B cell (primary cell): ENCODE measurements at regions not wholly inside any gene's neighbourhood (a gene's known extent, or its start where the extent isn't known, plus 50 kb on each side); places are given as distances from the start of the nearest gene placed in this dataset.

Source experiments
- EZH2 ChIP-seq: IDR thresholded peaks from 2 replicates; pipeline ENCODE4 v1.6.1; 2012; ENCODE audit warnings: borderline replicate concordance, low read depth, mild to moderate bottlenecking, moderate library complexity, low read length; ENCODE audit not compliant: insufficient read depth, poor library complexity, severe bottlenecking
- TF ChIP-seq, protein P1 (sequence below): fragments of 200-600 bp; IDR thresholded peaks from one replicate; pipeline ENCODE4 v1.8.0; 2022; ENCODE audit warnings: antibody characterized with exemption, mild to moderate bottlenecking

GRCh38 chrX:100491174-100491573 is 81.1 kb upstream of the PCDH19 start:
- TF ChIP-seq, protein P1, sequence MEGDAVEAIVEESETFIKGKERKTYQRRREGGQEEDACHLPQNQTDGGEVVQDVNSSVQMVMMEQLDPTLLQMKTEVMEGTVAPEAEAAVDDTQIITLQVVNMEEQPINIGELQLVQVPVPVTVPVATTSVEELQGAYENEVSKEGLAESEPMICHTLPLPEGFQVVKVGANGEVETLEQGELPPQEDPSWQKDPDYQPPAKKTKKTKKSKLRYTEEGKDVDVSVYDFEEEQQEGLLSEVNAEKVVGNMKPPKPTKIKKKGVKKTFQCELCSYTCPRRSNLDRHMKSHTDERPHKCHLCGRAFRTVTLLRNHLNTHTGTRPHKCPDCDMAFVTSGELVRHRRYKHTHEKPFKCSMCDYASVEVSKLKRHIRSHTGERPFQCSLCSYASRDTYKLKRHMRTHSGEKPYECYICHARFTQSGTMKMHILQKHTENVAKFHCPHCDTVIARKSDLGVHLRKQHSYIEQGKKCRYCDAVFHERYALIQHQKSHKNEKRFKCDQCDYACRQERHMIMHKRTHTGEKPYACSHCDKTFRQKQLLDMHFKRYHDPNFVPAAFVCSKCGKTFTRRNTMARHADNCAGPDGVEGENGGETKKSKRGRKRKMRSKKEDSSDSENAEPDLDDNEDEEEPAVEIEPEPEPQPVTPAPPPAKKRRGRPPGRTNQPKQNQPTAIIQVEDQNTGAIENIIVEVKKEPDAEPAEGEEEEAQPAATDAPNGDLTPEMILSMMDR = no peak
- TF ChIP-seq EZH2 = no peak
